Gastrocnemius medialis (tissue), 4 donors: ENCODE measurements at regions not wholly inside any gene's neighbourhood (a gene's known extent, or its start where the extent isn't known, plus 50 kb on each side); places are given as distances from the start of the nearest gene placed in this dataset.
"Not testable (repeated sequence)": the region's sequence is repeated elsewhere in the genome, so short reads cannot be mapped to it uniquely, and the experiment has no call there.

Experiments used
- ATAC-seq, 2 donors: fragments of 150-250 bp; one replicate each; pipeline ENCODE4 v1.9.1; 2016
- DNase-seq, 2 donors: peaks; one replicate each; pipeline ENCODE4 v3.0.0-alpha.2; 2019
- H3K27ac ChIP-seq, 4 donors: fragments of 200-600 bp; sonication (generic); 1 replicate in 1 of 4; 2 replicates in 3 of 4; pipeline ENCODE4 v1.5.1; 2016 to 2018; ENCODE audit warnings: mild to moderate bottlenecking in 2 of 4, moderate library complexity in 1 of 4
- H3K27me3 ChIP-seq, 3 donors: fragments of 200-600 bp; sonication (generic) in 2 of 3; 1 replicate in 1 of 3; 2 replicates in 2 of 3; pipeline versions ENCODE4 v1.5.1 to v1.6.0; 2016 to 2019; ENCODE audit warnings: mild to moderate bottlenecking in 1 of 3, moderate library complexity in 1 of 3
- H3K36me3 ChIP-seq, 2 donors: fragments of 200-600 bp; sonication (generic) in 1 of 2; one replicate each; pipeline ENCODE4 v1.5.1; 2017 to 2018
- H3K4me1 ChIP-seq, 2 donors: fragments of 200-600 bp; sonication (generic) in 1 of 2; one replicate each; pipeline ENCODE4 v1.5.1; 2016 to 2017; ENCODE audit warnings: mild to moderate bottlenecking in 2 of 2
- H3K4me3 ChIP-seq, 4 donors: fragments of 200-600 bp; sonication (generic) in 3 of 4; 1 replicate in 1 of 4; 2 replicates in 3 of 4; pipeline ENCODE4 v1.5.1; 2016 to 2019; ENCODE audit warnings: mild to moderate bottlenecking in 2 of 4
- H3K9me3 ChIP-seq, 3 donors: fragments of 200-600 bp; sonication (generic) in 2 of 3; 1 replicate in 1 of 3; 2 replicates in 2 of 3; pipeline ENCODE4 v1.5.1; 2016 to 2019
- POLR2A ChIP-seq, 2 donors: fragments of 450-650 bp; IDR thresholded peaks; one replicate each; pipeline ENCODE4 v1.6.1; 2017; ENCODE audit warnings: antibody characterized with exemption in 2 of 2, mild to moderate bottlenecking in 2 of 2, moderate library complexity in 2 of 2
- in situ Hi-C, 4 donors: fragments of 200-750 bp; cut with MboI; loops; one replicate each; pipeline versions ENCODE4 v1.15.0 to v1.8.0; 2017; ENCODE audit warnings: low sequenced_read_pairs in 4 of 4
- intact Hi-C: fragments of 100-400 bp; cut with DNase I; formaldehyde crosslinking; loops from one replicate; pipeline ENCODE4 v1.15.1; 2023; ENCODE audit warnings: low total_unique reads
- TF ChIP-seq, protein P1 (sequence below), 5 experiments: fragments of 450-650 bp in 3 of 5; fragments of 200-600 bp in 2 of 5; sonication (generic) in 2 of 5; IDR thresholded peaks in 4 of 5; conservative IDR thresholded peaks in 1 of 5; 1 replicate in 4 of 5; 2 replicates in 1 of 5; pipeline ENCODE4 v1.5.1; 2016 to 2019; ENCODE audit warnings: antibody characterized with exemption in 5 of 5, mild to moderate bottlenecking in 3 of 5, moderate library complexity in 3 of 5

DNA sequence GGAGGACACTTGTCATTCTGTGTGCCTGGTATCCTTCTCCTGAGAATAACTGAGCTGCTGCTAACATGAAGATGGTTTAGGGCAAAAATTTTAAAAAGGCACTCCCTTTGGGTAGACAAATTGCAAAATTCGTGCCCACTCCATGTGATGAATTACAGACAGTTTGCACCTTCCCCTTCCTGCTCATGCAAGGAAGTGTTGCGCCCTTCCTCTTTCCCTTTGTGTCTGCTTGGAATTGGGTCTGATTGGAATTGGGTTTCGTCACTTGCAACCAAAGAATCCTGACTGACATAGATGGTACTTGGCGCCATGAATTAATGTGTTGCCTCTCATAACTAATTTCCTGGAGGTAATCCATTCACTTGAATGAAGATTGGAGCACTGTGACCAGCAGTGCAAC, 62.3 kb upstream of the SHLD1 start:
- intact Hi-C loops (no loop called here), in situ Hi-C loops (no loop called here)
- no peak for TF ChIP-seq POLR2A (IDR thresholded peaks at IDR 0.05)
- TF ChIP-seq, protein P1, sequence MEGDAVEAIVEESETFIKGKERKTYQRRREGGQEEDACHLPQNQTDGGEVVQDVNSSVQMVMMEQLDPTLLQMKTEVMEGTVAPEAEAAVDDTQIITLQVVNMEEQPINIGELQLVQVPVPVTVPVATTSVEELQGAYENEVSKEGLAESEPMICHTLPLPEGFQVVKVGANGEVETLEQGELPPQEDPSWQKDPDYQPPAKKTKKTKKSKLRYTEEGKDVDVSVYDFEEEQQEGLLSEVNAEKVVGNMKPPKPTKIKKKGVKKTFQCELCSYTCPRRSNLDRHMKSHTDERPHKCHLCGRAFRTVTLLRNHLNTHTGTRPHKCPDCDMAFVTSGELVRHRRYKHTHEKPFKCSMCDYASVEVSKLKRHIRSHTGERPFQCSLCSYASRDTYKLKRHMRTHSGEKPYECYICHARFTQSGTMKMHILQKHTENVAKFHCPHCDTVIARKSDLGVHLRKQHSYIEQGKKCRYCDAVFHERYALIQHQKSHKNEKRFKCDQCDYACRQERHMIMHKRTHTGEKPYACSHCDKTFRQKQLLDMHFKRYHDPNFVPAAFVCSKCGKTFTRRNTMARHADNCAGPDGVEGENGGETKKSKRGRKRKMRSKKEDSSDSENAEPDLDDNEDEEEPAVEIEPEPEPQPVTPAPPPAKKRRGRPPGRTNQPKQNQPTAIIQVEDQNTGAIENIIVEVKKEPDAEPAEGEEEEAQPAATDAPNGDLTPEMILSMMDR (IDR thresholded peaks at IDR 0.05 in 4 of 5, conservative IDR thresholded peaks at IDR 0.05 in 1 of 5): no peak
- Histone ChIP-seq H3K27ac (no peak overlapping the region), H3K27me3 (no peaks in the 10 kb centered on the region), H3K9me3 (no peaks in the 10 kb centered on the region), H3K4me3 (no peak overlapping the region), H3K36me3 (no peaks in the 10 kb centered on the region), H3K4me1 (no peaks in the 10 kb centered on the region)
- ATAC-seq (no peak), DNase-seq (no peak)

DNA sequence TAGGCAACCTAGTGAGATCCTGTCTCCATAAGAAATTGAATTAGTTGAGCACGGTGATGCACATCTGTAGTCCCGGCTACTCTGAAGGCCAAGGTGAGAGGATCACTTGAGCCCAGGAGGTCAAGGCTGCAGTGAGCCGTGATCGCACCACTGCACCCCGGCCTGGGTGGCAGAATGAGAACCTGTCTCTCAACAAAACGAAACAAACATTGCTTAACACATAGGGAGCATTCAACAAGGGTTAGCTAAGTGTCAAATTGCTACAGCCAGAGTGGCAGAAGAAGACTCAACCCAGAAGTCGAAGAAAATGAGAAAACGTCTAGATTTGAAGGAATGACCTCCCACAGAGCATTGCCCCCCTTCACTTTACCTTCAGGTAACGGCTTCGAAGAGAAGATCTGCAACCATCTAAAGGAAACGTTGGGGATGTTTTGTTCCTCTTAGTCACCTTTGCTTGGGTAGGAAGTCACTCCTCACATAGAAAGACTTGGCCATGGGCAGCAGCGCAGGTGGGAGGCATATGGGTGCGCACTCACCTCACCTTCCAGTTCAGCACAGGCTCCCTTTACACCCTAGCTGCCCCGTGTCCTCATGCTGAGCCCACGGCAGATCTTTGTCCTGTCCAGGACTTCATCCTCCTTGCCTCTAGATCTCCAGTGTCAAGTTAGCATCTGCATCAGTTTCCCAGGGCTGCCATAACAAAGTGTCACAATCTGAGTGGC, 63.7 kb upstream of the SHLD1 start:
- TF ChIP-seq POLR2A (IDR thresholded peaks at IDR 0.05): no peak
- TF ChIP-seq, protein P1 (IDR thresholded peaks at IDR 0.05 in 4 of 5, conservative IDR thresholded peaks at IDR 0.05 in 1 of 5): no peak
- Histone ChIP-seq H3K4me3 (no peak overlapping the region), H3K9me3 (no peaks in the 10 kb centered on the region), H3K36me3 (no peaks in the 10 kb centered on the region), H3K27ac (no peak overlapping the region), H3K27me3 (no peaks in the 10 kb centered on the region), H3K4me1 (no peaks in the 10 kb centered on the region)
- intact Hi-C loops (no loop called here), in situ Hi-C loops (no loop called here)
- ATAC-seq (no peak), DNase-seq (no peak)

DNA sequence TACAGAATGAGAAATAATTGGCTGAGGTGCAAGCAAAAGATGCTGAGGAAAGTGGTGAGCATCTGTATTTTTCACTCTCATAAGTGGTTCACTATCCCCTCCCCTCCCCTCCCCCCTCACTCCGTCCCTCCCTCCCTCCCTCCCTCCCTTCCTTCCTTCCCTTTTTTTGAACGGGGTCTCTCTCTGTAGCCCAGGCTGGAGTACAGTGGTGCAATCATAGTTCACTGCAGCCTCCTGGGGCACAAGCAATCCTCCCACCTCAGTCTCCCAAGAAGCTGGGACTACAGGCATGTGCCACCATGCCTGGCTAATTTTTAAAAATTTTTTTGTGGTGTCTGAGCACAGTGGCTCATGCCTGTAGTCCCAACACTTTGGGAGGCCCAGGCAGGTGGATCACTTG, 67.6 kb upstream of the SHLD1 start:
- H3K4me1 ChIP-seq, in situ Hi-C loops, intact Hi-C loops, H3K27me3 ChIP-seq, ATAC-seq, H3K9me3 ChIP-seq, H3K27ac ChIP-seq, H3K4me3 ChIP-seq, DNase-seq, H3K36me3 ChIP-seq: not testable (repeated sequence)

DNA sequence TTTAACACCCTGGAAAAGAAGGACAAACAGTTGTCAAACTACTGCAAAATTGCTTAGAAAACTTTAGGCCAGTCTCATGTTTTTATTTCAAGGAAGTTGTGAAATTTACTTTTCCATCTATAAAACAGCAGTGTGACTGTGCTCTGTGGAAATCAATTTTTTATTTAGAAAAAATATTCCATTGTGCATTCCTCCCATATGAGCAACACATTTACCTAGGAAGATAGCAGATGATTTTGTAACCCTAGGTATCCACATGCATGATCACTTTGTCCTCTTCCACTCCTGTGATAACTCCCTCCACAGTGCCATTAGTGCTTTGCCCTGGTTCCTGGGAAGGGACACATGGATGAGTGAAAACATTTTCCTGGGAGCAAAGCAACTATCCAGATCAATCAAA, 69.4 kb upstream of the GPCPD1 start:
- H3K27me3 ChIP-seq: no peaks in the 10 kb centered on the region
- H3K9me3 ChIP-seq: no peaks in the 10 kb centered on the region
- TF ChIP-seq, protein P1 (IDR thresholded peaks at IDR 0.05 in 4 of 5, conservative IDR thresholded peaks at IDR 0.05 in 1 of 5): no peak
- H3K27ac ChIP-seq: no peak overlapping the region
- H3K36me3 ChIP-seq: no peaks in the 10 kb centered on the region
- DNase-seq: no peak
- no peak for ATAC-seq
- in situ Hi-C loops: no loop called here
- intact Hi-C loops: no loop called here
- H3K4me1 ChIP-seq: no peaks in the 10 kb centered on the region
- H3K4me3 ChIP-seq: no peak overlapping the region

DNA sequence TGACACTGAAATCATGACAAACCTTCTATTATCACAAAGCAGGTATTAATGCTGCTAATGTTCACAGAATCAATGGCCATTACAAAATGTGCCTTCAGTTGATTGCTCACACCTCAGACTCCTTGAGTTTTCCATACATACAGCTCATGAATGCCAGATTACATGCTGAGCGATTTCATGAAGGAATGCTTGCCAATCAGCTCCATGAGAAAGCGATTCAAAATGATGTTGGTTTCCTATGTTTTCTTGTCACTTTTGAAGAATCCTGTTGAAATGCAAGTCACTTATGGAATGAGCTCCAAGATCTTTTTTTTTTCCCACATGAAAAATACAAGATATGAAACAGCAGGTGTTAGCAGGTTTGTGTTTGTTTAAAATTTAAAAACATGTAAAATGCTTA, 68.0 kb upstream of the GPCPD1 start:
- in situ Hi-C loops (no loop called here), intact Hi-C loops (no loop called here)
- Histone ChIP-seq H3K36me3 (no peaks in the 10 kb centered on the region), H3K4me1 (no peaks in the 10 kb centered on the region), H3K4me3 (no peak overlapping the region), H3K27ac (no peak overlapping the region), H3K9me3 (no peaks in the 10 kb centered on the region), H3K27me3 (no peaks in the 10 kb centered on the region)
- TF ChIP-seq POLR2A (IDR thresholded peaks at IDR 0.05): no peak
- TF ChIP-seq, protein P1 (IDR thresholded peaks at IDR 0.05 in 4 of 5, conservative IDR thresholded peaks at IDR 0.05 in 1 of 5): no peak
- no peak for ATAC-seq
- DNase-seq: no peak

DNA sequence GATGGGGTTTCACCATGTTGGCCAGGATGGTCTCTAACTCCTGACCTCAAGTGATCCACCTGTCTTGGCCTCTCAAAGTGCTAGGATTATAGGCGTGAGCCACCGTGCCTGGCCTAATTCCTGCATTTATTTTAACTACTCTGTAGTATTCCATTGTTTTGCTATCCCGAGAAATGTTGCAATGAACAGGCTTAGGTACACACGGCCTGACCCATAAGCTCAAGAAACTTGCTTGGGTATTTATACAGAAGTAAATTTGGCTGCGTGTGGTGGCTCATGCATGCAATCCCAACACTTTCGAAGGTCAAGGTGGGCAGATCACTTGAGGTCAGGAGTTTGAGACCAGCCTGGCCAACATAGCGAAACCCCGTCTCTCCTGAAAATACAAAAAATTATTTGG, 67.1 kb upstream of the GPCPD1 start:
- intact Hi-C loops, H3K4me1 ChIP-seq, H3K9me3 ChIP-seq, ATAC-seq, DNase-seq, H3K27me3 ChIP-seq, H3K27ac ChIP-seq, H3K4me3 ChIP-seq, in situ Hi-C loops, H3K36me3 ChIP-seq: not testable (repeated sequence)
